ENCODE measurements at regions not wholly inside any gene's neighbourhood (a gene's known extent, or its start where the extent isn't known, plus 50 kb on each side); places are given as distances from the start of the nearest gene placed in this dataset.

DNA sequence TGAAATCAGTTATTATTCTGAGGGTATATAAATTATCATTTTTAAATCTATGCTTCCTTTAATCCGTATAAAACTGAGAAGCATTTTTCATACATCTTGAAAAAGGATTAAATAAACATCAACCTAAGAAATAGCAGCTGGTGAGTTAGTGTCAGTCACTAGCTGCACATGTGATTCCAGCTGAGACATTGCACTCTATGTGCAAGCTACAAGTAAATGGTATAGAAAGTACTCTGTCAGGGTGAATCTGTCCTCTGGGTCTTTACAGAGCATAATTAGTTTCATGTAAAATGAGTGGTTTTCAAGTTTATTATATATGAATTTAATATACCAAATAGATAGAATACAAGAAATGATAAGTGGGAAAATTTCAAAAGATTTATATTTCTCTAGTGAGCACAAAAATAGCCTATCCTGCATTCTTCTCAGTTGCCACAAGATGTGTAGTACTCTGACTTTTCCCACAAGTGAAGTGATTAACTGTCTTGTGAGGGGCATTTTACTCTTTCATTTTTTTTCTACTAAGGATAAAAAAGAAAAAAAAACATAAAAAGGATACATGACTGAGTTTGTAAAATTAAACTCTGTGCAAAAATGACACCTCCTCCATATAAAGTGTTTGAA is 1372.1 kb downstream of the PCDH9 start:
- no peak for DNase-seq (ENCODE audit: extremely low read depth in 1 of 11, low read depth in 9 of 11, low spot score in 4 of 11)

DNA sequence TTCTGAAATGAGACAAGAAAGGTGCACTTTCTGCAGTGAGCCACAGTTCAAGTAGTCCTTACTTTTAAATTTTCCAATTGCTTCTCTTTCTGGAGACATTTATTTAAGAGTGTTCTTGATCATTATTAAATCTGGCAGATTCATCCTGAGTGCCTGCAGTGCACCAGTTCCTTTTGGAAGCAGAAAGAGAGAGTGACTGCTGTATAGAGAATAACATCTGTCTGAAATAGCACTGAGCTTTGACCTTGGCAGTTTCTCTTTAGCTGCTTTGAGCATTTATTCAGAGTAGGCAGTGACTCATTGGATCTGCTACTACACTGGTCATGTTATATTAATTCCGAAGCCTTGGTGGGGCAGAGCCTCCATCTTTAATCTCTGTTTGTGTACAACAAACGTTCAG is 1373.7 kb downstream of the PCDH9 start:
- DNase-seq (ENCODE audit: extremely low read depth in 1 of 11, low read depth in 9 of 11, low spot score in 4 of 11), result no peak

DNA sequence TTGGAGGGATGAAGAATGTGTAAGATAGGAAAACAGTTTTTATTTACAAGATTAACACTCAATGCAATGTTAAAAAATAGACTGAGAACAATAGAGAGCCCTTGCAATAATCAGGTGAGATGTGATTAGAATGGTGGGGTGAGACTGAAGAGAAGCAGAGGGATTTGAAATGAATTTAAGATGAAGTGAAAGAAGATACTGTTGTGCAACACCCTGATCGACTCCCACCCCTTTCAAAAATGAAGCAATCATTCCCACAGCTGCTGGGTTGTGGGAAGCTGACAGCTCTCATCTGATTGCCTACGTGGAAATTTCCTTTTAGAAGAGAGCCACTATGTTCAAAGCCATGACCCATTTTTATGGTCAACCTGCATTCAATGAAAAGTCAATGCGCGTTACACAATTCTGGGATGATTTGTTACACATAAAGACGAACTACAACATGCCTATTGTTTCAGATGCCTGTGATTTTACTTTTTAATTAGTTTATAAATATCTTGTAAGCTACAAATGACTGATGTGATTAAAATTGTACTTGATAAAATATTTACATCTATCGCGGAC is 1374.8 kb downstream of the PCDH9 start:
- no peak for DNase-seq (ENCODE audit: extremely low read depth in 1 of 11, low read depth in 9 of 11, low spot score in 4 of 11)

DNA sequence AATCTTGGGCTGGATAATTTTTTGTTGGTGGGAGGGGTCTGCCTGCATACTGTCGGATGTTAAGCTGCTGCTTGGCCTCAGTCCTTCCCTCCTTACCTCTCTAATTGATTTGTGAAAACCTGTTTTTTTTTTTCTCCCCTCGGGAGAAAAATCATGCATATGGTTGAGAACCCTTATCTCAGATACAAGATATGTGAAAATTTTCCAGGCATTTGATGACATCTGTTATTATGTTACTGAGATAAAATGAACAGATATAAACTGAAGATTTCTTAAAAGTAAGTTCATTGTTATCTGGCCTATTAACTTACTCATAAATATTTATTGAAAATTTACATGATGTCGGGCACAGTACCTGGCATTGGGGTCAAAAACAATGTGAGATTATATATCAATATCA is 1375.7 kb downstream of the PCDH9 start:
- no peak for DNase-seq (ENCODE audit: extremely low read depth in 1 of 11, low read depth in 9 of 11, low spot score in 4 of 11)

DNA sequence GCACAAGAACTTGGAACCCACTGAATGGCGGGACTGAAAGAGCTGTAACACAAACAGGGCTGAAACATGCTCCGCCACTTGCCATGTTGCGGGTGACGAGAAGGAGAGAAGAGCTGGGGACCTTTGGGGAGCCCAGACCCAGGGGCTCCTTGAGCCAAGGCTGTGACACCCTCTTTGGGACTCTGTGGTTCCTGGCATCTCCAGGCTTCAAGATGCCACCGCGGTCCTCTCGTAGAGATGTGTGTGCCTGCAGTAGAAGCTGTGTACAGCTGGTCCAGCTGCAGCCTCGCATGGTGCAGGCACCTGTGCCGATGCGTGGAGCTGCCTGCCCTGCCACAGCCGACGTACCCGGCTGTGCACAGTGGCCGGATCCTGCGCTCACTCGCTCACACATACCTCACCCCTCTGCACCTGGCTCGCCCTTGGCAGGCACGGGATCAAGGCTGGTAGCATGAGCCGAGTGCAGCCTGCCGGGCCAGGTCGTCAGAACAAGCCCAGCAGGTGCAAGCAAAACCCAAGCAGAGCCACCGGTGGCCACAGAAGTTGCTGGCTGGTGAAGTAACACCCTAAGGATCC is 1385.8 kb downstream of the PCDH9 start:
- no peak for DNase-seq (ENCODE audit: extremely low read depth in 1 of 11, low read depth in 9 of 11, low spot score in 4 of 11)

DNA sequence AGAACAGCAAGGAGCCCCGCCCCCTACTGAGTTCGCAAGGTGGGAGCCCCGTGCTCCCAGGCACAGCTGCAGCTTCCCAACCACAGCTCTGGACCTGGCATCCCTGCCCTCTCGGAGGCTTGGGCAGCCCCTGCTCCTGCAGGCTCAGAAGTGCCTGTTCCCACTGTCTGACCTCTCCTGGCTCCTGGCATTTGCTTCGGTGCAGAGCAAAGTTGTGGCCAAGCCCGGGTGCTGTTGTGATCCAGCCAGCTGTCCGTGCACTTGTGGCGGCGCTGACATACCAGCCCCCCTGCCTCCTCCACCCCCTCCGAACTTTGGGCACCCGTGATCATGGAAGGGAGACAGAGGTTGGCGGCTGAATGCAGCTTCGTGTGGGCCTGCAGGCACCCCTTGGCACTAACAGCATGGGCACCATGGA is 1386.8 kb downstream of the PCDH9 start:
- DNase-seq (ENCODE audit: extremely low read depth in 1 of 11, low read depth in 9 of 11, low spot score in 4 of 11), result no peak

DNA sequence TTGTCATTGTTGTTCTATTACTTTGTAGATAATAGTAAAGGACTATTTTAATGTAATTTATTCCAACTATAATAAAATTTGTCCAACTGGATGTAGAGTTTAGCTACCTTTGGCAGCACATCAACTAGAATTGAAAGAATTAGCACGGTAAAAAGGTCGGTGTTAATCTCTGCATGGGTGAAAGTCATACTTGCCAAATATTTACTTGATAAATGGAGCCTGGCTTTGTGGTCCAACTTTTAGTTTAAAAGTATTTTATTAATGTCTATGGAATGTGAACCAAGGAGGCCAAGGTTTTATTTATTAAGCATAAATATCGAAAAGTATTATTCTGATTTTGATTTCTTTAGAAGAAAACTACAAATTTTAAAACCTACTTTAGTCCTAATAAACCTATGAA is 1389.0 kb downstream of the PCDH9 start:
- no peak for DNase-seq (ENCODE audit: extremely low read depth in 1 of 11, low read depth in 9 of 11, low spot score in 4 of 11)

DNA sequence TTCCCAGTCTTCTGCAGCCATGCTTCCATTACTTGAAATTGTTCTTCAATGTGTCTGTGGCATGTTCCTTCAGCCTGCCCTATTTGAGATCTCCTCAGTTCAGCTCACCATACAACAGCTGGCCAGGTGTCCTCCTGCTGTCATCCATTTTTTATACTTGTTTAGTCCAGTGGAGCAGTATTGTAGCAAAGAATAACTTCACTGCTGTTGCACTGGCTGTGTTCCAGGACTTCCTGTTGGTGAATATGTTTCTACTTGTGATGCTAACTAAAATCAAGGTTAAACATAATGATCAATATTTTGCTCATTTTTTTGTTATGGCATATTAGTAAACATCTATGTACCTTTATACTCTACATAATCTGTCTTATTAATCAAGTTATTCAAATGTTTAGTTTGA is 1394.1 kb downstream of the PCDH9 start:
- DNase-seq (ENCODE audit: extremely low read depth in 1 of 11, low read depth in 9 of 11, low spot score in 4 of 11), result peak in 1 of 11 donors; percentile 10

DNA sequence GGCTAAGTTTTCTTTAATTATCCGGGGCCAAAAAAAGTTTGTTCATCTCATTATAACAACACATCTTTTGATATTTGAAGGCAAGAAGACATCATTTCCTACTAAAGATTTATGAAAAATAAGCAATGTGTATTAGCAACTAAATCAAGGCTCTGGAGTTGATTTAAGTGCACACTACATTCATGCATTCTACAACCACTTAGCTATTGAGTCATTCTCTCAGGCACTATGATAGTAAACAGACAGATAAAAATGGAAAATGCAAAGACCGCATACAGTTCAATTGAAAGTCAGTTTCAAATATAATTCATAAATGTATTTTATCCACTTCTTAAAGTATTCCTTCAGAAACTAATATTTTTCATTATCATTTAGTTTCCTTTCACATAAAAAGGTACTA is 1395.2 kb downstream of the PCDH9 start:
- no peak for DNase-seq (ENCODE audit: extremely low read depth in 1 of 11, low read depth in 9 of 11, low spot score in 4 of 11)

DNA sequence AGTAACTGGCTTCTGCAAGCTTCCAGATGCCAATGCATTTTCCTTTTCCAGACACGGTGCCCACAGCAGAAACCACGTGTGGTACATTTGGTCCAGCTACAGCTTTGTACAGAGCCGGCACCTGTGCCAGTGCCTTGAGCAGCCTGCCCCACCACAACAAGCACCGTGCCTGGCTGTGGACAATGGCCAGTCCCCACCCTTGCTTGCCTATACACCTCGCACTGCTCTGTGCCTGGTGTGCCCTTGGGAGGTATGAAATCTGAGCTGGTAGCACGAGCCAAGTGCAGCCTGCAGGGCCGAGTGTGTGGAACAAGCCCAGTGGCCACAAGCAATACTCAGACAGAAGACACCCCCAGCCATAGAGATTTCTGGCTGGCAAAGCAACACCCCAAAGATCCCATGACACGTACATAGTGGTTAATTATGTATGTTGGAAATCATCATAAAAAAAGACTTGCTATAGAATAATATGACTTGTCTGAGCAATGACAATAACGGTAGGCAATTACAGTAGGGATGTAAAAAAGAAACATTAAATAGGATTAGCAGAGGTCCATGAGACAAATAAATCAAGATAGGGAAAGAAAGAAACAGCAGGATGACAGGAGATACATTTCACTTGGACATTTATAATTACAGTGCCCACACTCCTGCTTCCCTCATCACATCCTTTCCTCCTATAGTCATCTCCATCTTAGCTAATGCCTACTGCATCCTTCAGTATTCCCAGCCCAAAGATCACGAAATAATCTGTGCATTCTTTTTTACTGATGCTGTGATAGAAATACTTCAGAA is 1399.5 kb downstream of the PCDH9 start:
- no peak for DNase-seq (ENCODE audit: extremely low read depth in 1 of 11, low read depth in 9 of 11, low spot score in 4 of 11)

DNA sequence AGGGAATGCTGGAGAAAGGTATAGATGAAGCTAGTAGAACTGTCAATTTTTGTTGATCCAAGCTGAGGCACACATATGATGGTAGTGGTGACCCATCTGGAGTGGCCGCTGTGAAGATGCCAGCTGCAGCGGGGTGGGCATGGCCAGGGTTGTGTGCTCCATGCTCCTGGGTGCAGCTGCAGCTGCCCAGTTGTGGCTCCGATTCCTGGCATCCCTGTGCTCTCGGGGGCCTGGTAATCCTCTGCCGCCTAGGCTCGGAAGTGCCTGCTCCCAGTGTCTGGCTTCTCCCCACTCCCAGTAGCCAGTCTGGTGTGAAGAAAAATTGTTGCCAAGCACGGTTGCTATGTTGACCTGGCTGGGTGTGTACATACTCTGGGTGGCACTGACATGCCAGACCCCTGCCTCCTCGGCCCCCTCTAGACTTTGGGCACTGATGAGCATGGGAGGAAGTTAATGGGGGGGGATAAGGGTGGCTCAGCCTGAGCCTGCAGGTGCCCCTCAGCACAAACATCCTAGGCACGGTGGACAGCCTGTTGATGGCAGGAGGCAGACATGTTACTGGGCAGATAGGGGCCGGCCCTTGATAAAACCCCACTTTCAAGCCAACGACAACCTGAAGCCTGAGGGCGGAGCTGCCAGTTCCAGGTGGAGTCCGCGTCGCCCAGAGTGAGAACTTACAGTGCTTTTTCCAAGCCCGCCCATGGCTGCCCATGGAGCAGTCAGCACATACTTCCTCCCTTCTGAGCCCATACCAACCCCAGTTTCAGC is 1400.7 kb downstream of the PCDH9 start:
- no peak for DNase-seq (ENCODE audit: extremely low read depth in 1 of 11, low read depth in 9 of 11, low spot score in 4 of 11)

DNA sequence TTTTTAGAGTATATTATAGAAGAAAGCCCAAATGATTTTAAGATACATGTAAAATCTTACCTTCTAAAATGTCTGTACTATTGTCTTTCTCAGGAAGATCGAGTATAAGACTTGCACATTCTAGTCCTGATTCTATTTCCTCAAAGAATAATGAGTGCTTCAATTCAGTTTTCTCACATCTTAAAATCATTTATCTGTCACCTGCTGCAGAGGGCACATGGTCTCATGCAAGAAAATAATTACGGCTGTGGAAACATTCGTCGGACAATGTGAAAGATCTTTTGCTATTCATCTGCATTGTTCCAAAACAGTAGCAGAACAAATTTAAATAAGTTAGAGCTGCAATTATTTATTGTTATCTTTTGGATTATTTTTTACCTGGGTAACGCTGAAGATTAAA is 1403.5 kb downstream of the PCDH9 start:
- DNase-seq (ENCODE audit: extremely low read depth in 1 of 11, low read depth in 9 of 11, low spot score in 4 of 11), result no peak

DNA sequence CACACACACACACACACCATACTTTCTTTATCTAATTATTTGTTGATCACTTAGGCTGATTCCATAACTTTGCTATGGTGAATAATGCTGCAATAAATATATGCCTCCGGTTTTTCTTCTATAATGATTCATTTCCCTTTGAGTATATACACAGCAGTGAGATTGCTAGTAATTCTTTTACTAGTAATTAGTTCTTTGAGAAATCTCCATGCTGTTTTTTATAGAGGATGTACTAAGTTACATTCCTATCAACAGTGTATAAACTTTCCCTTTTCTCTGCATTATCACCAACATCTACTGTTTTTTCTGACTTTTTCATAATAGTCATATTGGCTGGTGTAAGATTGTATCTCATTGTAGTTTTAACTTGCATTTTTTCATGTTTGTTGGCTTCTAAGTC is 1405.1 kb downstream of the PCDH9 start:
- no peak for DNase-seq (ENCODE audit: extremely low read depth in 1 of 11, low read depth in 9 of 11, low spot score in 4 of 11)

DNA sequence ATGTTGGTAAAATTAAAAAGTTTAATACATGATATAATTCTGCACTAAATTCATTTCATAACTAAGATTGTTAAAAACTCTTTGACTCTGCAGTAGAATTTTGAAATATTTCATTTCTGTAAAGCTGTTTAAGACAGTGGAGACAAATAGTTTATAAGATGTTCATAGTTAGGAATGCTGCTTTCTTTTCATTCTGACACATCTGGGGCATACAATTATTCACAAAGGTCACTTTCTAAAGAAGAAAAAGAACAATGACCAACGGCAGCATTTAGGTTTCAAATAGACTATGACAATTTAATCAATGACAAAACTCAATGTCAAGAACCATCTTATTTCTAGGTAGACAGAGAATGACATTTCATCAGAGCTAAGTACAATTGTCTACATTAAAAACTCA is 1422.1 kb downstream of the PCDH9 start:
- no peak for DNase-seq (ENCODE audit: extremely low read depth in 1 of 11, low read depth in 9 of 11, low spot score in 4 of 11)

DNA sequence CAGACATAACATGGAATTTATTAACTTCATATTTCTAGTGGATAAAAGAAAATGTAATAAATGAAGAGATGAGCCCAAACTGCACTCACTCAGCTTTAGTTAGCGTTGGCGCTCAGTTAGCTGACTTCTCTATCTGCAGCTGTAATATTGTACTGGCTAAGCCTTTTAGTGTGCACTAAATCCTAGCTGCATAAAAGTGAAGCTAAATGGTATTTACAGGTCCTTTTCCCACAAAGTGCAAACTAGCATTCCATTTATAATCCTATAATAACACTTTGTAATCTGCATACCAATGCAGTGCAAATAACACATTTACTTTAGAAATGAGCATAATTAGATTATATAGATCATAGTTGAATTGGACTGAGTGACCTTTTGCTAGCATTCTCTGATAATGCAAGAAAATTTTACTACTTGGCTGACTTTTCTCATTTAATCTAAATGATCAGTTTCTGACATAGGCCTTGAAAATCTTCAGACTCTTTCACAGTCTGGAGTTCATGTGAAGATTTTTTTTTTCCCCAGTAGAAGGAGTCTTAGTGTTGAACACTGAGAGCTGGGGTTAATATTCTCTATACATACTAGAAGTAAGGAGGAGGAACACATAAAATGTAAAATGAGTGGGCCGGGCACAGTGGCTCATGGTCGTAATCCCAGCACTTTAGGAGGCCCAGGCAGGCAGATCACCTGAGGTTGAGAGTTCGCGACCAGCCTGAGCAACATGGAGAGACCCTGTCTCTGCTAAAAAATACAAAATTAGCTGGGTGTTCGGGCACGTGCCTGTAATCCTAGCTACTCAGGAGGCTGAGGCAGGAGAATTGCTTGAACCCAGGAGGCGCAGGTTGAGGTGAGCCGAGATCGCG is 1426.4 kb downstream of the PCDH9 start:
- DNase-seq (ENCODE audit: extremely low read depth in 1 of 11, low read depth in 9 of 11, low spot score in 4 of 11), result no peak

DNA sequence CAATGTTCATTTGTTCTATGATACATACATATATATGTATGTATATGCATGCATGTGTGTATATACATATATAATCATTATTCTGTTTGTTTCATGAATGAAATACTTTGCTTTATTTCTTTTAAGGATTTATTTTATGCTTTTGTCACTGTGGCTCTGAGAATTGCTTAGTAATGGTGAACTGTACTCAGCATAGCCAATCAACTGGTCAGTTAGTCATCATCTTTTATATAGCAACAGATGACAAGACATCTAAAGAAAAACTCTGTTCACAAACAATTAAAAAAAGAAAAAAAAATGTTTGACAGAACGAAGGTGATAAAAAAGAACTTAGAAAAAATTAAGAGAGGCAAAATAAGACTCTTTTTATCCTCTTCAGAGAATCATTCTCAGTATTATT is 1440.3 kb downstream of the PCDH9 start:
- DNase-seq (ENCODE audit: extremely low read depth in 1 of 11, low read depth in 9 of 11, low spot score in 4 of 11), result no peak

DNA sequence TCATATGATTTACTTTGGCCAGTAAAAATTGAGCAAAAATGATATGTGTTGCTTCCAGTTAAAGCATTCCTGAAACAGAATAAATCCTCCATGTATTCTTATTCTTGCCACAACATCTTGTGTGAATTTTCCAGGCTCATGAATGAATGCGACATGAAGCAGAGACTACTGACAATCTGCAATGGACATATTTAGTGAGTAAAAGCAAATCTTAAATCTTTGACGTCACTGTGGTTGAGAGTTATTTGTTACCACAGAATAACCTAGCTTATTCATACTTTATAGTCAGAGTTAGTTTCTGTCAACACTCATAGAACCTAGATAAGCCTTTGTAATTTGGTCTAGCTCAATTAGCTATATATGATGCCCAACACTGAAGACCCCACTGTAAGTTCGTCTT is 1443.1 kb downstream of the PCDH9 start:
- DNase-seq (ENCODE audit: extremely low read depth in 1 of 11, low read depth in 9 of 11, low spot score in 4 of 11), result no peak

DNA sequence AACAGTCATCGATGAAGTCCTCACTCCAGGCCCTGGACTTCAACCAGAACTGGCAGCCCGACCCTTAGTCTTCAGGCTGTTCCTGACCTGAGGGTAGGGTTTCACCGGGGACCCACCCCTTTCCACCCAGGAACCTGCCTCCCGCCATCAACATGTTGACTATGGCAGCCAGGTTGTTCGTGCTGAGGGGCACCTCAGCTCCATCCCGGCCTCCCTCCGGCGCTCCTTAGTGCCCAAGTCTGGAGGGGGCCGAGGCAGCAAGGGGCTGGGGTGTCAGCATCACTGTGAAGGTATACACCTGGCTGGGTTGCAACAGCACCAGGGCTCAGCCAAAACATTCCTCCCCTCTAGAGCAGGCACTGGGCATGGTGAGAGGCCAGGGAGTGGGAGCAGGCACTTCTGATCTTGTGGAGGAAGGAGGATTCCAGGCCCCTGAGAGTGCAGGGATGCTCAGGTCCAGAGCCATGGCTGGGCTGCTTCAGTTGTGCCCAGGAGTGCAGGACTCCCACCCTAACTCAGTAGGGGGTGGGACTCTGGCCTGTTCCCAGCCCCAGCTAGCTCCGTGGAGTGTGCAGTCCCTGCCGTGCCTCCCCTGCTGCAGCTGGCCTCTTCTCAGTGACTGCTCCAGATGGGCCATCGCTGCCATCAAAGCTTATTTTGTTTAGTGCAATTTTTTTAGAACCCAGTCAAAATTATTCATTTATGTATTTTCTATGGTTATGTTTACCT is 1445.9 kb downstream of the PCDH9 start:
- DNase-seq (ENCODE audit: extremely low read depth in 1 of 11, low read depth in 9 of 11, low spot score in 4 of 11), result no peak

Measured in renal cortex interstitium (tissue), 11 donors.